Endothelial cell of umbilical vein (primary cell): ENCODE measurements at regions not wholly inside any gene's neighbourhood (a gene's known extent, or its start where the extent isn't known, plus 50 kb on each side); places are given as distances from the start of the nearest gene placed in this dataset.
A peak's percentile ranks its signal among the peaks of the same experiment; 100 is the strongest.

Experiments used
- BruUV-seq: library from RNA; stranded (reverse); fragments of 400-500 nt; replicated peaks from 2 replicates; lab custom pipeline; 2021; lab: Mats Ljungman, UMichigan
- CTCF ChIA-PET: fragments of 300-600, 350-600 bp; sonication (Branson Sonifier 250); formaldehyde crosslinking; loops from one replicate; lab custom pipeline; 2021; ENCODE audit warnings: antibody characterized with exemption, inconsistent platforms; lab: Charles Lee
- POLR2A ChIA-PET: fragments of 300-600, 350-600 bp; sonication (Branson Sonifier 250); formaldehyde crosslinking; loops from one replicate; lab custom pipeline; 2021; ENCODE audit warnings: antibody characterized with exemption, inconsistent platforms; lab: Charles Lee
- DNase-seq: peaks from one replicate; pipeline ENCODE4 v3.0.0-alpha.2; 2011; ENCODE audit warnings: low read depth, low spot score
- FAIRE-seq: peaks from 2 replicates; lab custom pipeline; 2011; peaks lifted over from hg19 to GRCh38; lab: Jason Lieb, UNC
- H2AFZ ChIP-seq: 2 replicates; pipeline ENCODE4 v1.6.0; 2012; ENCODE audit warnings: low read depth, low read length, control low read depth, inconsistent platforms
- H3K27ac ChIP-seq: 2 replicates; pipeline ENCODE4 v1.5.1; 2011; ENCODE audit warnings: low read depth, mild to moderate bottlenecking, control low read depth, low read length, moderate library complexity; ENCODE audit not compliant: insufficient read depth
- H3K27me3 ChIP-seq, 2 experiments: 2 replicates each; pipeline versions ENCODE4 v1.6.0 to v1.6.1; 2011; ENCODE audit warnings: low read length in 2 of 2, mixed read lengths in 1 of 2; ENCODE audit not compliant: control insufficient read depth in 2 of 2, insufficient read depth in 2 of 2
- H3K36me3 ChIP-seq, 2 experiments: 2 replicates in 1 of 2; 3 replicates in 1 of 2; pipeline ENCODE4 v1.5.1; 2011; ENCODE audit warnings: low read length in 2 of 2, mild to moderate bottlenecking in 1 of 2, moderate library complexity in 1 of 2; ENCODE audit not compliant: control insufficient read depth in 2 of 2, insufficient read depth in 2 of 2; ENCODE audit errors: extremely low read depth in 1 of 2
- H3K4me1 ChIP-seq: 3 replicates; pipeline ENCODE4 v1.5.1; 2011; ENCODE audit warnings: mild to moderate bottlenecking, low read length; ENCODE audit not compliant: control insufficient read depth, insufficient read depth; ENCODE audit errors: extremely low read depth
- H3K4me2 ChIP-seq: 2 replicates; pipeline ENCODE4 v1.6.1; 2011; ENCODE audit warnings: low read length, control low read depth, mixed read lengths; ENCODE audit not compliant: insufficient read depth
- H3K4me3 ChIP-seq, 3 experiments: fragments of 200-600 bp in 1 of 3; sonication (generic), shearing (Covaris generic) in 1 of 3; replicated peaks in 1 of 3; 2 replicates each; pipeline ENCODE4 v1.5.1; 2011 to 2016; ENCODE audit warnings: control low read depth in 3 of 3, low read length in 3 of 3, mild to moderate bottlenecking in 2 of 3, inconsistent platforms in 1 of 3, low read depth in 1 of 3, moderate library complexity in 1 of 3; ENCODE audit not compliant: insufficient read depth in 1 of 3
- H3K79me2 ChIP-seq: 2 replicates; pipeline ENCODE4 v1.6.0; 2012; ENCODE audit warnings: low read length, inconsistent platforms; ENCODE audit not compliant: control insufficient read depth, insufficient read depth
- H3K9ac ChIP-seq: replicated peaks from 2 replicates; pipeline ENCODE3; 2011; ENCODE audit warnings: low read length, control low read depth; ENCODE audit not compliant: insufficient read depth; ENCODE audit errors: extremely low read depth
- H3K9me1 ChIP-seq: replicated peaks from 3 replicates; pipeline ENCODE4 v1.6.0; 2011; ENCODE audit warnings: mild to moderate bottlenecking, low read length; ENCODE audit not compliant: control insufficient read depth, insufficient read depth; ENCODE audit errors: extremely low read depth
- H3K9me3 ChIP-seq: replicated peaks from 2 replicates; pipeline ENCODE4 v1.5.1; 2012; ENCODE audit warnings: low read length, inconsistent platforms; ENCODE audit not compliant: control insufficient read depth, insufficient read depth
- H4K20me1 ChIP-seq: replicated peaks from 2 replicates; pipeline ENCODE3; 2011; ENCODE audit warnings: mild to moderate bottlenecking, low read length; ENCODE audit not compliant: control insufficient read depth, insufficient read depth; ENCODE audit errors: extremely low read depth
- EZH2 ChIP-seq: IDR thresholded peaks from 2 replicates; pipeline ENCODE4 v1.6.1; 2012; ENCODE audit warnings: borderline replicate concordance, low read depth, mild to moderate bottlenecking, moderate library complexity, low read length, inconsistent platforms; ENCODE audit not compliant: severe bottlenecking
- FOS ChIP-seq: IDR thresholded peaks from 2 replicates; pipeline ENCODE4 v1.6.1; 2011; ENCODE audit warnings: mild to moderate bottlenecking, low read length, moderate library complexity, borderline replicate concordance; ENCODE audit not compliant: insufficient read depth
- GATA2 ChIP-seq: IDR thresholded peaks from 2 replicates; pipeline ENCODE4 v1.7.0; 2011; ENCODE audit warnings: low read depth, mild to moderate bottlenecking, moderate library complexity, mixed read lengths, low read length; ENCODE audit not compliant: insufficient read length, insufficient read depth
- JUN ChIP-seq: IDR thresholded peaks from 2 replicates; pipeline ENCODE4 v1.6.1; 2011; ENCODE audit warnings: borderline replicate concordance, low read depth; ENCODE audit not compliant: insufficient read length, insufficient read depth
- MAX ChIP-seq: IDR thresholded peaks from 2 replicates; pipeline ENCODE4 v1.6.1; 2011; ENCODE audit not compliant: insufficient read depth, insufficient read length
- MYC ChIP-seq: IDR thresholded peaks from one replicate; pipeline ENCODE4 v1.6.1; 2011; ENCODE audit warnings: mild to moderate bottlenecking, low read depth, low read length
- POLR2A ChIP-seq: IDR thresholded peaks from 2 replicates; pipeline ENCODE4 v1.6.1; 2012; ENCODE audit warnings: low read depth, mild to moderate bottlenecking, control low read depth, low read length
- POLR2AphosphoS5 ChIP-seq: IDR thresholded peaks from 2 replicates; pipeline ENCODE4 v1.6.1; 2012; ENCODE audit warnings: low read depth, mild to moderate bottlenecking, control low read depth, low read length, moderate library complexity; ENCODE audit not compliant: insufficient read depth
- dilution Hi-C: fragments of 300-500 bp; cut with MboI; formaldehyde crosslinking; loops from one replicate; pipeline ENCODE4 v1.15.0; 2019; ENCODE audit warnings: low sequenced_read_pairs; ENCODE audit not compliant: extremely low pct_ligation_motif_present
- intact Hi-C: fragments of 100-400 bp; cut with micrococcal nuclease; formaldehyde crosslinking; loops from one replicate; pipeline ENCODE4 v1.10.0; 2022
- TF ChIP-seq, protein P1 (sequence below), 2 donors: IDR thresholded peaks; 1 replicate in 1 of 2; 2 replicates in 1 of 2; pipeline ENCODE4 v1.5.1; 2011; ENCODE audit warnings: low read length in 2 of 2, mild to moderate bottlenecking in 2 of 2, moderate library complexity in 2 of 2, control low read depth in 1 of 2, inconsistent platforms in 1 of 2, low read depth in 1 of 2; ENCODE audit not compliant: insufficient read depth in 1 of 2; ENCODE audit errors: extremely low read depth in 1 of 2

DNA sequence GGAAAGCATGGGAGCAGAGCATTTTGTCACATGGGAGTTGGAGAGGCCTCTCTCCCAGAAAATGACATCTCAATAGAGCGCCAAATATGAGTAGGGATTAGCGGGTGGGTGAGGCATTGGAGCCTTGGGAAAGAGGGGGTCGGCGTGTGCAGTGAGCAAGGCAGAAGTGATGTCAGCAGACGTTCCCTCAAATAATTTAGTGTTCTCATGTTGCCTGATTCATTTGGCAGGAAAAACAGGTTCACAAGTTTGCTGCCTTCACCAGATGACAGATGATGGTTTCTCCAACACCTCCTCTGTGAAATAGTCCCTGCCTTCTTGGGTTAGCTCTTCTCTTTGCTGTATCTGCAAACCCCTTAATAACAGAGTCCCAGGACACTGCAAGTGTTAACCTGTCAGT, 118.5 kb upstream of the ARHGAP20 start:
- no peak for FAIRE-seq
- Histone ChIP-seq H3K4me1 (peaks cover 44% of the 10 kb centered on the region), H3K79me2 (no peaks in the 10 kb centered on the region), H3K9me3 (no peaks in the 10 kb centered on the region), H3K27ac (no peak overlapping the region), H3K4me3 (no peak overlapping the region), H3K27me3 (no peaks in the 10 kb centered on the region), H3K36me3 (no peaks in the 10 kb centered on the region), H4K20me1 (no peaks in the 10 kb centered on the region), H3K9ac (no peak overlapping the region), H2AFZ (peak overlapping the region; percentile 63), H3K9me1 (no peaks in the 10 kb centered on the region), H3K4me2 (no peak overlapping the region)
- intact Hi-C loops = loop anchor here (5.0 to 10.0 kb wide), 2 partner anchors 38 to 116 kb away; partner anchors contain the start of gene ARHGAP20
- no peak for DNase-seq
- dilution Hi-C loops = no loop called here
- no TSS peak for BruUV-seq
- TF ChIP-seq JUN (no peak), POLR2A (no peak), FOS (no peak), MAX (no peak), MYC (no peak), GATA2 (no peak), POLR2AphosphoS5 (no peak), EZH2 (no peak)
- TF ChIP-seq, protein P1, sequence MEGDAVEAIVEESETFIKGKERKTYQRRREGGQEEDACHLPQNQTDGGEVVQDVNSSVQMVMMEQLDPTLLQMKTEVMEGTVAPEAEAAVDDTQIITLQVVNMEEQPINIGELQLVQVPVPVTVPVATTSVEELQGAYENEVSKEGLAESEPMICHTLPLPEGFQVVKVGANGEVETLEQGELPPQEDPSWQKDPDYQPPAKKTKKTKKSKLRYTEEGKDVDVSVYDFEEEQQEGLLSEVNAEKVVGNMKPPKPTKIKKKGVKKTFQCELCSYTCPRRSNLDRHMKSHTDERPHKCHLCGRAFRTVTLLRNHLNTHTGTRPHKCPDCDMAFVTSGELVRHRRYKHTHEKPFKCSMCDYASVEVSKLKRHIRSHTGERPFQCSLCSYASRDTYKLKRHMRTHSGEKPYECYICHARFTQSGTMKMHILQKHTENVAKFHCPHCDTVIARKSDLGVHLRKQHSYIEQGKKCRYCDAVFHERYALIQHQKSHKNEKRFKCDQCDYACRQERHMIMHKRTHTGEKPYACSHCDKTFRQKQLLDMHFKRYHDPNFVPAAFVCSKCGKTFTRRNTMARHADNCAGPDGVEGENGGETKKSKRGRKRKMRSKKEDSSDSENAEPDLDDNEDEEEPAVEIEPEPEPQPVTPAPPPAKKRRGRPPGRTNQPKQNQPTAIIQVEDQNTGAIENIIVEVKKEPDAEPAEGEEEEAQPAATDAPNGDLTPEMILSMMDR (IDR thresholded peaks at IDR 0.05; ENCODE audit: extremely low read depth in 1 of 2, insufficient read depth in 1 of 2, low read depth in 1 of 2, low read length in 2 of 2) = no peak
- POLR2A ChIA-PET = no interaction called here
- CTCF ChIA-PET = no interaction called here
